ENCODE measurements at regions not wholly inside any gene's neighbourhood (a gene's known extent, or its start where the extent isn't known, plus 50 kb on each side); places are given as distances from the start of the nearest gene placed in this dataset.
"Not testable (repeated sequence)": the region's sequence is repeated elsewhere in the genome, so short reads cannot be mapped to it uniquely, and the experiment has no call there.

- peaks cover 6 to 26% (median 12%) of the 10 kb centered on the region in 4 experiments for H3K4me1 ChIP-seq (ENCODE audit: control extremely low read depth in 1 of 4, control insufficient read depth in 4 of 4, insufficient read depth in 4 of 4, low read length in 3 of 4)
- CTCF ChIA-PET; H3K27ac ChIP-seq (ENCODE audit: insufficient read depth in 1 of 2, low read depth in 1 of 2, low read length in 2 of 2, poor library complexity in 1 of 2, severe bottlenecking in 2 of 2); H3K9me3 ChIP-seq (ENCODE audit: control extremely low read depth in 1 of 5, control insufficient read depth in 4 of 5, insufficient read depth in 2 of 5, low read depth in 1 of 5, low read length in 4 of 5); DNase-seq; H3K4me3 ChIP-seq (ENCODE audit: control insufficient read depth in 1 of 7, extremely low read depth in 1 of 7, insufficient read depth in 4 of 7, low read depth in 2 of 7, low read length in 6 of 7); H3K27me3 ChIP-seq (replicated peaks in 2 of 5; ENCODE audit: control insufficient read depth in 4 of 5, insufficient read depth in 5 of 5, low read length in 4 of 5); H3K36me3 ChIP-seq (ENCODE audit: control insufficient read depth in 4 of 4, insufficient read depth in 4 of 4, low read length in 3 of 4): not testable (repeated sequence)
- WGBS (ENCODE audit: insufficient coverage) = 100% methylated on average over 1 of the region's 3 CpGs
- POLR2A ChIA-PET = interaction anchor here (0.6 kb wide), 1 partner anchor 11 kb away, joined by 3 read pairs; no protein-coding TSS in a partner anchor
Observed at GRCh38 chr15:67951187-67951586, 102.9 kb upstream of the PIAS1 start.

GRCh38 chr15:67953299-67953698 is 100.8 kb upstream of the PIAS1 start:
- peak in 2 of 3 donors; percentile 56 to 72 for DNase-seq
- peaks cover 0 to 2% (median 0%) of the 10 kb centered on the region in 5 experiments for H3K9me3 ChIP-seq (ENCODE audit: control extremely low read depth in 1 of 5, control insufficient read depth in 4 of 5, insufficient read depth in 2 of 5, low read depth in 1 of 5, low read length in 4 of 5)
- ChIA-PET CTCF (no interaction called here), POLR2A (no interaction called here)
- H3K36me3 ChIP-seq (ENCODE audit: control insufficient read depth in 4 of 4, insufficient read depth in 4 of 4, low read length in 3 of 4) = no peaks in the 10 kb centered on the region
- no peak overlapping the region for H3K27ac ChIP-seq (ENCODE audit: insufficient read depth in 1 of 2, low read depth in 1 of 2, low read length in 2 of 2, poor library complexity in 1 of 2, severe bottlenecking in 2 of 2)
- no peaks in the 10 kb centered on the region for H3K27me3 ChIP-seq (replicated peaks in 2 of 5; ENCODE audit: control insufficient read depth in 4 of 5, insufficient read depth in 5 of 5, low read length in 4 of 5)
- no CpG with 5 or more reads among the region's 2 CpGs for WGBS (ENCODE audit: insufficient coverage)
- peaks cover 0 to 13% (median 8%) of the 10 kb centered on the region in 4 experiments for H3K4me1 ChIP-seq (ENCODE audit: control extremely low read depth in 1 of 4, control insufficient read depth in 4 of 4, insufficient read depth in 4 of 4, low read length in 3 of 4)
- no peak overlapping the region for H3K4me3 ChIP-seq (ENCODE audit: control insufficient read depth in 1 of 7, extremely low read depth in 1 of 7, insufficient read depth in 4 of 7, low read depth in 2 of 7, low read length in 6 of 7)

- H3K4me1 ChIP-seq (ENCODE audit: control extremely low read depth in 1 of 4, control insufficient read depth in 4 of 4, insufficient read depth in 4 of 4, low read length in 3 of 4) = peaks cover 0 to 13% (median 8%) of the 10 kb centered on the region in 4 experiments
- H3K9me3 ChIP-seq (ENCODE audit: control extremely low read depth in 1 of 5, control insufficient read depth in 4 of 5, insufficient read depth in 2 of 5, low read depth in 1 of 5, low read length in 4 of 5) = peaks cover 0 to 2% (median 0%) of the 10 kb centered on the region in 5 experiments
- 36% methylated on average over 4 of the region's 6 CpGs for WGBS (ENCODE audit: insufficient coverage)
- no peak overlapping the region for H3K27ac ChIP-seq (ENCODE audit: insufficient read depth in 1 of 2, low read depth in 1 of 2, low read length in 2 of 2, poor library complexity in 1 of 2, severe bottlenecking in 2 of 2)
- no peaks in the 10 kb centered on the region for H3K36me3 ChIP-seq (ENCODE audit: control insufficient read depth in 4 of 4, insufficient read depth in 4 of 4, low read length in 3 of 4)
- no peak overlapping the region for H3K4me3 ChIP-seq (ENCODE audit: control insufficient read depth in 1 of 7, extremely low read depth in 1 of 7, insufficient read depth in 4 of 7, low read depth in 2 of 7, low read length in 6 of 7)
- peak in 2 of 3 donors; percentile 58 to 66 for DNase-seq
- CTCF ChIA-PET = interaction anchor here (0.9 kb wide), 1 partner anchor 17 kb away, joined by 3 read pairs; no protein-coding TSS in a partner anchor
- POLR2A ChIA-PET = no interaction called here
- H3K27me3 ChIP-seq (replicated peaks in 2 of 5; ENCODE audit: control insufficient read depth in 4 of 5, insufficient read depth in 5 of 5, low read length in 4 of 5) = no peaks in the 10 kb centered on the region
Observed at GRCh38 chr15:67955252-67955651, 98.9 kb upstream of the PIAS1 start.

GRCh38 chr15:67957435-67958132 is 96.5 kb upstream of the PIAS1 start:
- Histone ChIP-seq H3K27me3 (replicated peaks in 2 of 5; ENCODE audit: control insufficient read depth in 4 of 5, insufficient read depth in 5 of 5, low read length in 4 of 5) (no peaks in the 10 kb centered on the region), H3K4me1 (ENCODE audit: control extremely low read depth in 1 of 4, control insufficient read depth in 4 of 4, insufficient read depth in 4 of 4, low read length in 3 of 4) (peaks cover 0 to 13% (median 8%) of the 10 kb centered on the region in 4 experiments), H3K9me3 (ENCODE audit: control extremely low read depth in 1 of 5, control insufficient read depth in 4 of 5, insufficient read depth in 2 of 5, low read depth in 1 of 5, low read length in 4 of 5) (peaks cover 0 to 2% (median 0%) of the 10 kb centered on the region in 5 experiments), H3K4me3 (ENCODE audit: control insufficient read depth in 1 of 7, extremely low read depth in 1 of 7, insufficient read depth in 4 of 7, low read depth in 2 of 7, low read length in 6 of 7) (no peak overlapping the region), H3K36me3 (ENCODE audit: control insufficient read depth in 4 of 4, insufficient read depth in 4 of 4, low read length in 3 of 4) (no peaks in the 10 kb centered on the region), H3K27ac (ENCODE audit: insufficient read depth in 1 of 2, low read depth in 1 of 2, low read length in 2 of 2, poor library complexity in 1 of 2, severe bottlenecking in 2 of 2) (no peak overlapping the region)
- 100% methylated on average over 1 of the region's 2 CpGs for WGBS (ENCODE audit: insufficient coverage)
- ChIA-PET POLR2A (no interaction called here), CTCF (interaction anchor here (1.6 to 1.9 kb wide), 2 partner anchors 11 to 52 kb away, joined by 4 read pairs; no protein-coding TSS in a partner anchor)
- DNase-seq = no peak

- POLR2A ChIA-PET = interaction anchor here (0.5 kb wide), 1 partner anchor 23 kb away, joined by 3 read pairs; no protein-coding TSS in a partner anchor
- peak; percentile 45 to 70 (median 62) for DNase-seq
- peaks cover 6 to 14% (median 12%) of the 10 kb centered on the region in 4 experiments for H3K4me1 ChIP-seq (ENCODE audit: control extremely low read depth in 1 of 4, control insufficient read depth in 4 of 4, insufficient read depth in 4 of 4, low read length in 3 of 4)
- no peak overlapping the region for H3K27ac ChIP-seq (ENCODE audit: insufficient read depth in 1 of 2, low read depth in 1 of 2, low read length in 2 of 2, poor library complexity in 1 of 2, severe bottlenecking in 2 of 2)
- CTCF ChIA-PET = interaction anchor here (1.7 kb wide), 1 partner anchor 187 kb away, joined by 4 read pairs; no protein-coding TSS in a partner anchor
- 21% methylated on average over 28 of the region's 30 CpGs for WGBS (ENCODE audit: insufficient coverage)
- no peaks in the 10 kb centered on the region for H3K9me3 ChIP-seq (ENCODE audit: control extremely low read depth in 1 of 5, control insufficient read depth in 4 of 5, insufficient read depth in 2 of 5, low read depth in 1 of 5, low read length in 4 of 5)
- peak overlapping the region in 6 of 7 experiments; percentile 35 to 68 (median 58) for H3K4me3 ChIP-seq (ENCODE audit: control insufficient read depth in 1 of 7, extremely low read depth in 1 of 7, insufficient read depth in 4 of 7, low read depth in 2 of 7, low read length in 6 of 7)
- H3K36me3 ChIP-seq (ENCODE audit: control insufficient read depth in 4 of 4, insufficient read depth in 4 of 4, low read length in 3 of 4) = no peaks in the 10 kb centered on the region
- H3K27me3 ChIP-seq (replicated peaks in 2 of 5; ENCODE audit: control insufficient read depth in 4 of 5, insufficient read depth in 5 of 5, low read length in 4 of 5) = no peaks in the 10 kb centered on the region
Observed at GRCh38 chr15:67967871-67968431, 86.2 kb upstream of the PIAS1 start.

- Histone ChIP-seq H3K4me1 (ENCODE audit: control extremely low read depth in 1 of 4, control insufficient read depth in 4 of 4, insufficient read depth in 4 of 4, low read length in 3 of 4) (peaks cover 6 to 14% (median 12%) of the 10 kb centered on the region in 4 experiments), H3K27me3 (replicated peaks in 2 of 5; ENCODE audit: control insufficient read depth in 4 of 5, insufficient read depth in 5 of 5, low read length in 4 of 5) (no peaks in the 10 kb centered on the region), H3K27ac (ENCODE audit: insufficient read depth in 1 of 2, low read depth in 1 of 2, low read length in 2 of 2, poor library complexity in 1 of 2, severe bottlenecking in 2 of 2) (no peak overlapping the region), H3K9me3 (ENCODE audit: control extremely low read depth in 1 of 5, control insufficient read depth in 4 of 5, insufficient read depth in 2 of 5, low read depth in 1 of 5, low read length in 4 of 5) (no peaks in the 10 kb centered on the region), H3K36me3 (ENCODE audit: control insufficient read depth in 4 of 4, insufficient read depth in 4 of 4, low read length in 3 of 4) (no peaks in the 10 kb centered on the region), H3K4me3 (ENCODE audit: control insufficient read depth in 1 of 7, extremely low read depth in 1 of 7, insufficient read depth in 4 of 7, low read depth in 2 of 7, low read length in 6 of 7) (peak overlapping the region in 6 of 7 experiments; percentile 35 to 68 (median 58))
- CTCF ChIA-PET = interaction anchor here (1.7 kb wide), 1 partner anchor 186 kb away, joined by 4 read pairs; no protein-coding TSS in a partner anchor
- DNase-seq = no peak
- POLR2A ChIA-PET = interaction anchor here (0.5 kb wide), 1 partner anchor 22 kb away, joined by 3 read pairs; no protein-coding TSS in a partner anchor
- WGBS (ENCODE audit: insufficient coverage) = 98% methylated on average over 4 of the region's 6 CpGs
Observed at GRCh38 chr15:67968564-67968963, 85.6 kb upstream of the PIAS1 start.

- Histone ChIP-seq H3K36me3 (ENCODE audit: control insufficient read depth in 4 of 4, insufficient read depth in 4 of 4, low read length in 3 of 4) (no peaks in the 10 kb centered on the region), H3K9me3 (ENCODE audit: control extremely low read depth in 1 of 5, control insufficient read depth in 4 of 5, insufficient read depth in 2 of 5, low read depth in 1 of 5, low read length in 4 of 5) (no peaks in the 10 kb centered on the region), H3K4me1 (ENCODE audit: control extremely low read depth in 1 of 4, control insufficient read depth in 4 of 4, insufficient read depth in 4 of 4, low read length in 3 of 4) (peaks cover 6 to 14% (median 12%) of the 10 kb centered on the region in 4 experiments), H3K27ac (ENCODE audit: insufficient read depth in 1 of 2, low read depth in 1 of 2, low read length in 2 of 2, poor library complexity in 1 of 2, severe bottlenecking in 2 of 2) (no peak overlapping the region), H3K4me3 (ENCODE audit: control insufficient read depth in 1 of 7, extremely low read depth in 1 of 7, insufficient read depth in 4 of 7, low read depth in 2 of 7, low read length in 6 of 7) (peak overlapping the region in 2 of 7 experiments; percentile 48 to 68), H3K27me3 (replicated peaks in 2 of 5; ENCODE audit: control insufficient read depth in 4 of 5, insufficient read depth in 5 of 5, low read length in 4 of 5) (no peaks in the 10 kb centered on the region)
- DNase-seq = no peak
- CTCF ChIA-PET = no interaction called here
- POLR2A ChIA-PET = no interaction called here
- 94% methylated on average over 2 of the region's 3 CpGs for WGBS (ENCODE audit: insufficient coverage)
Observed at GRCh38 chr15:67968966-67969365, 85.1 kb upstream of the PIAS1 start.
